OCI-LY3 (cell line): ENCODE measurements at regions not wholly inside any gene's neighbourhood (a gene's known extent, or its start where the extent isn't known, plus 50 kb on each side); places are given as distances from the start of the nearest gene placed in this dataset.

Experiments used
- H2AFZ ChIP-seq: fragments of 200-600, 300-600 bp; shearing (Covaris generic); 2 replicates; pipeline ENCODE4 v1.6.0; 2014; ENCODE audit warnings: antibody characterized with exemption, low read depth, low read length
- H3K27ac ChIP-seq: fragments of 200-600, 300-600 bp; sonication (generic); 2 replicates; pipeline ENCODE4 v1.5.1; 2014; ENCODE audit warnings: mild to moderate bottlenecking, low read length, moderate library complexity, mixed read lengths
- H3K27me3 ChIP-seq: fragments of 200-600, 300-600 bp; sonication (generic); 2 replicates; pipeline ENCODE4 v1.6.1; 2014; ENCODE audit warnings: low read depth, low read length, mixed read lengths
- H3K36me3 ChIP-seq: fragments of 200-600, 300-600 bp; sonication (generic); replicated peaks from 2 replicates; pipeline ENCODE3; 2014; ENCODE audit warnings: low read depth, low read length, mixed read lengths
- H3K4me1 ChIP-seq: fragments of 300-600, 200-600 bp; sonication (generic); 2 replicates; pipeline ENCODE4 v1.6.1; 2014; ENCODE audit warnings: low read length, mixed read lengths
- H3K4me2 ChIP-seq: fragments of 200-600, 300-600 bp; sonication (generic); 2 replicates; pipeline ENCODE4 v1.6.1; 2014; ENCODE audit warnings: low read length, mixed read lengths
- H3K4me3 ChIP-seq: fragments of 300-600, 200-600 bp; sonication (generic); 2 replicates; pipeline ENCODE4 v1.5.1; 2014; ENCODE audit warnings: antibody characterized with exemption, mild to moderate bottlenecking, low read length, moderate library complexity
- H3K79me2 ChIP-seq: fragments of 300-600, 200-600 bp; shearing (Covaris generic); 2 replicates; pipeline ENCODE4 v1.6.1; 2014; ENCODE audit warnings: mild to moderate bottlenecking, low read length, mixed read lengths
- H3K9ac ChIP-seq: fragments of 300-600, 200-600 bp; shearing (Covaris generic); 2 replicates; pipeline ENCODE4 v1.6.0; 2014; ENCODE audit warnings: mild to moderate bottlenecking, low read length, moderate library complexity
- H3K9me3 ChIP-seq: fragments of 200-600, 300-600 bp; shearing (Covaris generic); 2 replicates; pipeline ENCODE4 v1.6.1; 2014; ENCODE audit warnings: low read length, mixed read lengths; ENCODE audit not compliant: insufficient read depth
- H4K20me1 ChIP-seq: fragments of 200-600, 300-600 bp; sonication (generic); 2 replicates; pipeline ENCODE4 v1.6.1; 2016; ENCODE audit warnings: low read length, mixed read lengths; ENCODE audit not compliant: insufficient read depth
- EZH2phosphoT487 ChIP-seq: fragments of 200-600 bp; shearing (Covaris generic); IDR thresholded peaks from 2 replicates; pipeline ENCODE4 v1.6.1; 2018; ENCODE audit warnings: antibody characterized with exemption, mixed run types, low read depth
- TF ChIP-seq, protein P1 (sequence below): fragments of 200-600, 300-600 bp; sonication (generic); IDR thresholded peaks from 2 replicates; pipeline ENCODE4 v1.5.1; 2014; ENCODE audit warnings: antibody characterized with exemption, low read length, low read depth

- Histone ChIP-seq H3K9me3 (no peaks in the 10 kb centered on the region), H3K4me1 (peaks cover 6% of the 10 kb centered on the region), H2AFZ (no peak overlapping the region), H4K20me1 (no peaks in the 10 kb centered on the region), H3K79me2 (no peaks in the 10 kb centered on the region), H3K4me2 (no peak overlapping the region), H3K9ac (no peak overlapping the region), H3K27ac (no peak overlapping the region), H3K36me3 (no peaks in the 10 kb centered on the region), H3K4me3 (no peak overlapping the region), H3K27me3 (no peaks in the 10 kb centered on the region)
- TF ChIP-seq EZH2phosphoT487 = no peak
- TF ChIP-seq, protein P1, sequence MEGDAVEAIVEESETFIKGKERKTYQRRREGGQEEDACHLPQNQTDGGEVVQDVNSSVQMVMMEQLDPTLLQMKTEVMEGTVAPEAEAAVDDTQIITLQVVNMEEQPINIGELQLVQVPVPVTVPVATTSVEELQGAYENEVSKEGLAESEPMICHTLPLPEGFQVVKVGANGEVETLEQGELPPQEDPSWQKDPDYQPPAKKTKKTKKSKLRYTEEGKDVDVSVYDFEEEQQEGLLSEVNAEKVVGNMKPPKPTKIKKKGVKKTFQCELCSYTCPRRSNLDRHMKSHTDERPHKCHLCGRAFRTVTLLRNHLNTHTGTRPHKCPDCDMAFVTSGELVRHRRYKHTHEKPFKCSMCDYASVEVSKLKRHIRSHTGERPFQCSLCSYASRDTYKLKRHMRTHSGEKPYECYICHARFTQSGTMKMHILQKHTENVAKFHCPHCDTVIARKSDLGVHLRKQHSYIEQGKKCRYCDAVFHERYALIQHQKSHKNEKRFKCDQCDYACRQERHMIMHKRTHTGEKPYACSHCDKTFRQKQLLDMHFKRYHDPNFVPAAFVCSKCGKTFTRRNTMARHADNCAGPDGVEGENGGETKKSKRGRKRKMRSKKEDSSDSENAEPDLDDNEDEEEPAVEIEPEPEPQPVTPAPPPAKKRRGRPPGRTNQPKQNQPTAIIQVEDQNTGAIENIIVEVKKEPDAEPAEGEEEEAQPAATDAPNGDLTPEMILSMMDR = no peak
Observed at GRCh38 chr10:90396721-90397120, 461.1 kb downstream of the HTR7 start.

DNA sequence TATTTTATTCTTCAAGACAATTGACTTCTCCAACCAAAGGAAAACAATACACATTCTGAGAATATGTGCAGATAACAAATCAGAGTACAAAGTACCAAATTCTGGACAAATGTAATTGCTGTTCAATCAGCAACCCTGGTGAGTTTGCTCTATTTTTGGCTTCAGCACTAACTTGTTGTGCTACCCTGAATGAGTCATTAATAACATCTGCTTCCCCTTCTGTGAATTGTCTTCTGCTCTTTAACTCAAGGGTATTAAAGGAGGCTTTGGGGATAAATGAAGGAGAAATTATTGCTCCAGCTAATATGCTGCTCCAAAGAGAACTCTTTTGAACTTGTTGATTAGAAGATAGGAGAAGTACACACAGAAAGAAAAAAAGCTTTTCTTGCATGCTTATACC is 459.3 kb downstream of the HTR7 start:
- Histone ChIP-seq H2AFZ (no peak overlapping the region), H4K20me1 (no peaks in the 10 kb centered on the region), H3K9me3 (no peaks in the 10 kb centered on the region), H3K36me3 (no peaks in the 10 kb centered on the region), H3K4me2 (no peak overlapping the region), H3K9ac (no peak overlapping the region), H3K27me3 (no peaks in the 10 kb centered on the region), H3K27ac (no peak overlapping the region), H3K79me2 (no peaks in the 10 kb centered on the region), H3K4me3 (no peak overlapping the region), H3K4me1 (peaks cover 6% of the 10 kb centered on the region)
- TF ChIP-seq, protein P1 = no peak
- TF ChIP-seq EZH2phosphoT487 = no peak

GRCh38 chr10:90399782-90400181 is 458.1 kb downstream of the HTR7 start:
- Histone ChIP-seq H3K79me2 (no peaks in the 10 kb centered on the region), H3K4me2 (no peak overlapping the region), H3K4me1 (peaks cover 6% of the 10 kb centered on the region), H3K4me3 (no peak overlapping the region), H4K20me1 (no peaks in the 10 kb centered on the region), H3K27ac (no peak overlapping the region), H3K9me3 (no peaks in the 10 kb centered on the region), H2AFZ (no peak overlapping the region), H3K9ac (no peak overlapping the region), H3K27me3 (no peaks in the 10 kb centered on the region), H3K36me3 (no peaks in the 10 kb centered on the region)
- TF ChIP-seq EZH2phosphoT487 = no peak
- TF ChIP-seq, protein P1 = no peak

DNA sequence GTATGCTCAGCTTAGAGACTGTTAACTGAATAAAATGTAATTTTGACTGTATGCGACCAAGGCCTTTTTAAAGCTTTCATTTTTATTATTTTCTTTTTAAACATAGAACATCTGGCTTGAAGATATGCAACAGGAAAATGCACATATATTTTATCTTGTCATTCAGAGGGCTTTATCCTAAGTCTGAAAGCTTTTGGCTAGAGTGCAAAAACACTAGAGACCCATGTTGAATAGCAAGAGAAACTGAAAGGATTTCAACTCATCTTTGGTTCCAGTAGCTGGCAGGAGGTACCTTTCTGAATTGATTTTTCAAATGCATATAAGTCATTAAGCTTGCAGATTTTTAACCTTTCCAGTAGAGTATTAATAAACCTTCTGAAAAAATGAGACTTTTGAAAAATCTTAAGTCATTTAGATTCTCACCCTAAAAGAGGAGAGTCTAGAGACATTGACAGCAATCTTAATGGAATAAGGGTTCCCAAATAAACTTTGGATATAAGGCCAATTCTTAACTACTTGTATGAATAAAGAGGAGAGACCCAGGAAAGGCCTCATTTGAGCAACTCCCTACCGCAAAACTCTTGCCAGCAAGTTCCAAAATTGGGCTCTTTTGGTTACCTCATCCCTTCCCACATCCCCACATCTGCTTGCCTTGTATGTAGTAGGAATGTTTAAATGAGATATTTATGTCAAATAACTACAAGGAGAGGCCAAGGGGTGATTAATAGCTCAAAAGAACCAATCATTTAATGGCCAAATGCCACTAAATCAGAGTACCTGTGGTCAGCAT is 454.4 kb downstream of the HTR7 start:
- H3K9me3 ChIP-seq = no peaks in the 10 kb centered on the region
- no peaks in the 10 kb centered on the region for H3K27me3 ChIP-seq
- H3K36me3 ChIP-seq = no peaks in the 10 kb centered on the region
- H3K27ac ChIP-seq = no peak overlapping the region
- H3K4me1 ChIP-seq = peaks cover 6% of the 10 kb centered on the region
- no peak overlapping the region for H3K4me2 ChIP-seq
- no peak for TF ChIP-seq EZH2phosphoT487
- TF ChIP-seq, protein P1 = no peak
- no peaks in the 10 kb centered on the region for H4K20me1 ChIP-seq
- H2AFZ ChIP-seq = no peak overlapping the region
- H3K79me2 ChIP-seq = no peaks in the 10 kb centered on the region
- no peak overlapping the region for H3K4me3 ChIP-seq
- H3K9ac ChIP-seq = no peak overlapping the region
